GM10248 (cell line): ENCODE measurements at regions not wholly inside any gene's neighbourhood (a gene's known extent, or its start where the extent isn't known, plus 50 kb on each side); places are given as distances from the start of the nearest gene placed in this dataset.

Source experiments
- CTCF ChIA-PET: fragments of 300-600 bp; sonication (Branson Sonifier 250); formaldehyde crosslinking; extraction: SDS; loops from one replicate; lab custom pipeline; 2021; ENCODE audit warnings: antibody characterized with exemption; lab: Yijun Ruan, JAX
- POLR2A ChIA-PET: fragments of 350-650 bp; sonication (Branson Sonifier 250); formaldehyde crosslinking; extraction: SDS; loops from one replicate; lab custom pipeline; 2020; ENCODE audit warnings: antibody characterized with exemption; lab: Yijun Ruan, JAX
- DNase-seq: peaks from one replicate; pipeline ENCODE4 v3.0.0; 2012; ENCODE audit errors: extremely low spot score
- CTCF ChIP-seq: IDR thresholded peaks from 2 replicates; pipeline ENCODE4 v1.5.1; 2012; ENCODE audit warnings: mild to moderate bottlenecking, low read depth; ENCODE audit errors: extremely low read depth, missing control alignments, control extremely low read depth

DNA sequence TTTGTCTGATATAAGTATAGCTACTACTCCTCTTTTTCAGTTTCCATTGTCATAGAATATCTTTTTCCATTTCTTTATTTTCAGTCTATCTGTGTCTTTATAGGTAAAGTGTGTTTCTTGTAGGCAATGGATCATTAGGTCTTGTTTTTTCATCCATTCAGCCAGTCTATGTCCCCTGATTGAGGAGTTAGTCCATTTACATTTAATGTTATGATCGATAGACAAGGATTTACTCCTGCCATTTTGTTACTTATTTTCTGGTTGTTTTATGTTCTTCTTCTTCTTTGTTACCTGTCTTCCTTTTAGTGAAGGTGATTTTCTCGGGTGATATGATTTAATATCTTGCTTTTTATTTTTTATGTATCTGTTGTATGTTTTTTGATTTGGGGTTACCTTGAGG, 169.0 kb downstream of the BARX1 start:
- no peak for TF ChIP-seq CTCF
- ChIA-PET POLR2A (no interaction called here), CTCF (no interaction called here)
- no peak for DNase-seq

GRCh38 chr9:93776873-93777272, 178.3 kb downstream of the BARX1 start:
- DNase-seq = no peak
- TF ChIP-seq CTCF = no peak
- CTCF ChIA-PET = interaction anchor here (0.7 kb wide), 1 partner anchor 15 kb away, joined by 3 read pairs; no protein-coding TSS in a partner anchor
- POLR2A ChIA-PET = no interaction called here

DNA sequence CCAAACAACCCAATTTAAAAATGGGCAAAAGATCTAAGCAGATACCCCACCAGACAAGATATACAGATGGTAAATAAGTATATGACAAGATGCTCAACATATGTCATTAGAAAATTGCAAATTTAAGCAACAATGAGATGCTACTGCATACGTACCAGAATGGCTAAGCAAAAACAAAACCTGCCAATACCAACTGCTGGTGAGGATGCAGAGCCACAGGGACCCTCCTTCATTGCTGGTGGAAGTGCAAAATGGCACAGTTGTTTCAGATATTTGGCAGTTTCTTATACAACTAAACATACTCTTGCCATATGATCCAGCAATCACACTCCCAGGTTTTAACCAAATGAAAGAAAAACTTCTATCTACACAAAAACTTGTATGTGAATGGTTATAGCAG, 178.9 kb downstream of the BARX1 start:
- ChIA-PET CTCF (interaction anchor here (0.7 kb wide), 1 partner anchor 15 kb away, joined by 3 read pairs; no protein-coding TSS in a partner anchor), POLR2A (no interaction called here)
- no peak for TF ChIP-seq CTCF
- no peak for DNase-seq

- DNase-seq = no peak
- no peak for TF ChIP-seq CTCF
- ChIA-PET CTCF (no interaction called here), POLR2A (no interaction called here)
Observed at GRCh38 chr9:93774331-93775102, 180.6 kb downstream of the BARX1 start.

DNA sequence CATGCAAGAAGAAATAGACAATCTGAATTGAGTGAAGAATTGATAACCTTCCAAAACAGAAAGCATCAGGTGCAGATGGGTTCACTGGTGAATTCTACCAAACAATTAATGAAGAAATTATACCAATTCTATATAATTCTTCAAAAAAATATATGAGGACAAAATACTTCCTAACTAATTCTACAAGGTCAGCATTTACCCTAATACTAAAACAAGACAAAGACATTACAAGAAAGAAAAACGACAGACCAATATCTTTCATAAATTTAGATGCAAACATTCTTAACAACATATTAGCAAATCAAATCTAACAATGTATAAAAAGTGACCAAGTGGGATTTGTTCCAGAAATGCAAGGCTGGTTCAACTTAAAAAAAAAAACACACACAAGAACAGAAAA, 183.9 kb downstream of the BARX1 start:
- DNase-seq = no peak
- POLR2A ChIA-PET = no interaction called here
- TF ChIP-seq CTCF = no peak
- CTCF ChIA-PET = no interaction called here

DNA sequence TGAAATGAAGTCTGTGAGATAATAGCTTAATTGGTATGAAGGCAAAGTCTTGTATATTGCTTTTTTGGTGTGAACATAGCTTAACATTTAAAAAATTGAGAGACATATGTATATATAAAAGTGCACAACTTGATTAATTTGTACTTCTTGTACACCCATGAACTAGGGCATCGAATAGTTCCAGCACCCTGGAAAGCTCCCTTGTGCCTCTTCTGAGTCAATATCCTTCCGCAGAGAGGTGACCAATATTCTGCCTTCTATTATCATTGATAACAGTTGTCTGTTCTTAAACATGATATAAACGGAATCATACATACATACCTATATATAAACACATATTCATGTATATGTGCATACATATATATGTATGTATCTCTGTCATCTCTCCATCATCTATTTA, 185.4 kb downstream of the PHF2 start:
- CTCF ChIA-PET = interaction anchor here (0.8 kb wide), 1 partner anchor 15 kb away, joined by 3 read pairs; no protein-coding TSS in a partner anchor
- POLR2A ChIA-PET = no interaction called here
- DNase-seq = no peak
- no peak for TF ChIP-seq CTCF
